MCF 10A (cell line): ENCODE measurements at regions not wholly inside any gene's neighbourhood (a gene's known extent, or its start where the extent isn't known, plus 50 kb on each side); places are given as distances from the start of the nearest gene placed in this dataset.

Source experiments
- BruUV-seq: library from RNA; stranded (reverse); fragments of 400-500 nt; replicated peaks from 2 replicates; lab custom pipeline; 2021; lab: Mats Ljungman, UMichigan
- CTCF ChIA-PET: fragments of 300-600 bp; sonication (Branson Sonifier 250); formaldehyde crosslinking; extraction: SDS; loops from one replicate; lab custom pipeline; 2021; ENCODE audit warnings: antibody characterized with exemption, inconsistent platforms; lab: Yijun Ruan, JAX
- POLR2A ChIA-PET: fragments of 300-600, 350-650 bp; sonication (Branson Sonifier 250); formaldehyde crosslinking; extraction: SDS; loops from one replicate; lab custom pipeline; 2020; ENCODE audit warnings: antibody characterized with exemption, inconsistent platforms; lab: Yijun Ruan, JAX
- DNase-seq: peaks from one replicate; pipeline ENCODE4 v3.0.0-alpha.2; 2018; ENCODE audit not compliant: unreplicated experiment
- H3K27ac Mint-ChIP-seq: one replicate; pipeline ENCODE4 v1.8.0; 2022; ENCODE audit warnings: mild to moderate bottlenecking, low read depth, mixed read lengths; ENCODE audit not compliant: unreplicated experiment
- H3K27me3 Mint-ChIP-seq: one replicate; pipeline ENCODE4 v1.8.0; 2022; ENCODE audit warnings: mixed read lengths; ENCODE audit not compliant: insufficient read depth, unreplicated experiment
- H3K36me3 Mint-ChIP-seq: one replicate; pipeline ENCODE4 v1.8.0; 2022; ENCODE audit warnings: mild to moderate bottlenecking, moderate library complexity, mixed read lengths; ENCODE audit not compliant: insufficient read depth, unreplicated experiment
- H3K4me1 Mint-ChIP-seq: one replicate; pipeline ENCODE4 v1.8.0; 2022; ENCODE audit warnings: mixed read lengths; ENCODE audit not compliant: insufficient read depth, unreplicated experiment
- H3K4me3 Mint-ChIP-seq: one replicate; pipeline ENCODE4 v1.8.0; 2022; ENCODE audit warnings: mild to moderate bottlenecking, moderate library complexity, mixed read lengths; ENCODE audit not compliant: unreplicated experiment
- H3K9me3 Mint-ChIP-seq: one replicate; pipeline ENCODE4 v1.8.0; 2022; ENCODE audit warnings: mixed read lengths; ENCODE audit not compliant: unreplicated experiment
- CTCF ChIP-seq: fragments of 200-600 bp; IDR thresholded peaks from one replicate; pipeline ENCODE4 v1.8.0; 2022; ENCODE audit warnings: antibody characterized with exemption, mild to moderate bottlenecking; ENCODE audit not compliant: unreplicated experiment
- intact Hi-C: fragments of 100-400 bp; cut with micrococcal nuclease; formaldehyde crosslinking; loops from 2 replicates; pipeline ENCODE4 v1.14.1; 2022

- Mint-ChIP-seq H3K9me3 (peaks cover 2% of the 10 kb centered on the region), H3K27me3 (no peaks in the 10 kb centered on the region), H3K4me1 (no peaks in the 10 kb centered on the region), H3K36me3 (no peaks in the 10 kb centered on the region), H3K27ac (no peak overlapping the region), H3K4me3 (no peak overlapping the region)
- no peak for TF ChIP-seq CTCF
- intact Hi-C loops = no loop called here
- ChIA-PET CTCF (no interaction called here), POLR2A (no interaction called here)
- BruUV-seq = no TSS peak
- no peak for DNase-seq
Observed at GRCh38 chr5:124162767-124163532, 583.5 kb downstream of the ZNF608 start.

GRCh38 chr5:124161266-124161665 lies 585.2 kb downstream of the ZNF608 start:
- DNase-seq = no peak
- ChIA-PET CTCF (no interaction called here), POLR2A (interaction anchor here (0.6 kb wide), 1 partner anchor 587 kb away, joined by 3 read pairs; no protein-coding TSS in a partner anchor)
- Mint-ChIP-seq H3K36me3 (peaks cover 5% of the 10 kb centered on the region), H3K9me3 (peaks cover 6% of the 10 kb centered on the region), H3K27me3 (no peaks in the 10 kb centered on the region), H3K27ac (no peak overlapping the region), H3K4me3 (no peak overlapping the region), H3K4me1 (peaks cover 6% of the 10 kb centered on the region)
- no peak for TF ChIP-seq CTCF
- intact Hi-C loops = no loop called here
- no TSS peak for BruUV-seq

- Mint-ChIP-seq H3K36me3 (peaks cover 5% of the 10 kb centered on the region), H3K4me1 (peaks cover 6% of the 10 kb centered on the region), H3K4me3 (no peak overlapping the region), H3K27me3 (no peaks in the 10 kb centered on the region), H3K9me3 (peaks cover 15% of the 10 kb centered on the region), H3K27ac (no peak overlapping the region)
- DNase-seq = no peak
- BruUV-seq = no TSS peak
- intact Hi-C loops = no loop called here
- CTCF ChIA-PET = interaction anchor here (1.4 kb wide), 1 partner anchor 9 kb away, joined by 3 read pairs; no protein-coding TSS in a partner anchor
- POLR2A ChIA-PET = no interaction called here
- TF ChIP-seq CTCF = no peak
Observed at GRCh38 chr5:124160265-124160664, 586.2 kb downstream of the ZNF608 start.

- intact Hi-C loops = no loop called here
- Mint-ChIP-seq H3K27ac (peak overlapping the region; percentile 48), H3K4me3 (no peak overlapping the region), H3K36me3 (peaks cover 5% of the 10 kb centered on the region), H3K9me3 (peaks cover 32% of the 10 kb centered on the region), H3K27me3 (no peaks in the 10 kb centered on the region), H3K4me1 (peaks cover 6% of the 10 kb centered on the region)
- CTCF ChIA-PET = no interaction called here
- DNase-seq = no peak
- no TSS peak for BruUV-seq
- POLR2A ChIA-PET = interaction anchor here (0.8 kb wide), 1 partner anchor 17 kb away, joined by 3 read pairs; no protein-coding TSS in a partner anchor
- no peak for TF ChIP-seq CTCF
Observed at GRCh38 chr5:124157320-124157719, 589.1 kb downstream of the ZNF608 start.
